ENCODE measurements at regions not wholly inside any gene's neighbourhood (a gene's known extent, or its start where the extent isn't known, plus 50 kb on each side); places are given as distances from the start of the nearest gene placed in this dataset.

GRCh38 chr1:87398641-87399040 lies 70.0 kb downstream of the LMO4 start:
- intact Hi-C loops (cut with DNase I), result no loop called here
- H3K4me3 ChIP-seq (ENCODE audit: low read length in 3 of 3), result no peak overlapping the region
- no peak for FAIRE-seq
- DNase-seq, result no peak
- no peaks in the 10 kb centered on the region for H3K9me3 ChIP-seq (ENCODE audit: control insufficient read depth in 2 of 3, insufficient read depth in 1 of 3, low read length in 3 of 3)
- no peak for TF ChIP-seq CTCF (IDR thresholded peaks at IDR 0.05; ENCODE audit: borderline replicate concordance, extremely low read depth, insufficient read depth)
- no peak overlapping the region for H3K27ac ChIP-seq (ENCODE audit: low read depth in 2 of 2, low read length in 2 of 2)
- no peak overlapping the region for H3K9ac ChIP-seq (ENCODE audit: low read length in 3 of 3)
- H3K36me3 ChIP-seq (ENCODE audit: control insufficient read depth in 2 of 3, insufficient read depth in 3 of 3, low read length in 3 of 3), result no peaks in the 10 kb centered on the region
- peaks cover 0 to 2% (median 0%) of the 10 kb centered on the region in 3 donors for H3K4me1 ChIP-seq (ENCODE audit: control insufficient read depth in 2 of 3, insufficient read depth in 2 of 3, low read depth in 1 of 3, low read length in 3 of 3)
- H3K27me3 ChIP-seq (ENCODE audit: control insufficient read depth, insufficient read depth, low read length), result no peaks in the 10 kb centered on the region

- FAIRE-seq, result no peak
- H3K4me3 ChIP-seq (ENCODE audit: low read length in 3 of 3), result no peak overlapping the region
- no peaks in the 10 kb centered on the region for H3K36me3 ChIP-seq (ENCODE audit: control insufficient read depth in 2 of 3, insufficient read depth in 3 of 3, low read length in 3 of 3)
- H3K4me1 ChIP-seq (ENCODE audit: control insufficient read depth in 2 of 3, insufficient read depth in 2 of 3, low read depth in 1 of 3, low read length in 3 of 3), result peaks cover 0 to 2% (median 0%) of the 10 kb centered on the region in 3 donors
- no peak overlapping the region for H3K27ac ChIP-seq (ENCODE audit: low read depth in 2 of 2, low read length in 2 of 2)
- TF ChIP-seq CTCF (IDR thresholded peaks at IDR 0.05; ENCODE audit: borderline replicate concordance, extremely low read depth, insufficient read depth), result no peak
- no peaks in the 10 kb centered on the region for H3K27me3 ChIP-seq (ENCODE audit: control insufficient read depth, insufficient read depth, low read length)
- no peaks in the 10 kb centered on the region for H3K9me3 ChIP-seq (ENCODE audit: control insufficient read depth in 2 of 3, insufficient read depth in 1 of 3, low read length in 3 of 3)
- no peak overlapping the region for H3K9ac ChIP-seq (ENCODE audit: low read length in 3 of 3)
- intact Hi-C loops (cut with DNase I), result no loop called here
- DNase-seq, result no peak
Measured at GRCh38 chr1:87399264-87399663, 70.6 kb downstream of the LMO4 start.

- Histone ChIP-seq H3K27ac (ENCODE audit: low read depth in 2 of 2, low read length in 2 of 2) (no peak overlapping the region), H3K27me3 (ENCODE audit: control insufficient read depth, insufficient read depth, low read length) (no peaks in the 10 kb centered on the region), H3K4me1 (ENCODE audit: control insufficient read depth in 2 of 3, insufficient read depth in 2 of 3, low read depth in 1 of 3, low read length in 3 of 3) (peaks cover 0 to 2% (median 0%) of the 10 kb centered on the region in 3 donors), H3K36me3 (ENCODE audit: control insufficient read depth in 2 of 3, insufficient read depth in 3 of 3, low read length in 3 of 3) (no peaks in the 10 kb centered on the region), H3K9me3 (ENCODE audit: control insufficient read depth in 2 of 3, insufficient read depth in 1 of 3, low read length in 3 of 3) (no peaks in the 10 kb centered on the region), H3K9ac (ENCODE audit: low read length in 3 of 3) (no peak overlapping the region), H3K4me3 (ENCODE audit: low read length in 3 of 3) (no peak overlapping the region)
- FAIRE-seq (no peak), DNase-seq (no peak)
- intact Hi-C loops (cut with DNase I), result no loop called here
- no peak for TF ChIP-seq CTCF (IDR thresholded peaks at IDR 0.05; ENCODE audit: borderline replicate concordance, extremely low read depth, insufficient read depth)
Measured at GRCh38 chr1:87399701-87400100, 71.0 kb downstream of the LMO4 start.

DNA sequence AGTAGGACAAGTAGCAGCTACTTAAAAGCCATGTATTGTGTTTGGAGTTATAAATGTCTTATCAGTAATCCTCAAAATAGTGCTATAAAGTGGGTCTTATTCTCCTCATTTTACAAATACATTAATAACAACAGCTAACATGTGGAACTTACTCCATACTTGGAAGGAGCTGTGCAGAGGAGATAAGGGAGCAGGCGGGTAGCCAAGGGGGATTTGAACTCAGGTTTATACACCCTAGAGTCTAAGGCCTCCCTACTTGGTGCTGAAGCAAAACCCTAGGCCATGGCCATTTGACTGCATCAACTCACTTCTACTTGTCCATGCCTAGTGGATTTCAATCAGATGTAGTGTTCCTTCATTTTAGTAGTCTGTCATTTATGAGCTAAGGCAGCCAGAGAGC lies 72.1 kb downstream of the LMO4 start:
- DNase-seq (no peak), FAIRE-seq (no peak)
- TF ChIP-seq CTCF (IDR thresholded peaks at IDR 0.05; ENCODE audit: borderline replicate concordance, extremely low read depth, insufficient read depth), result no peak
- intact Hi-C loops (cut with DNase I), result no loop called here
- H3K36me3 ChIP-seq (ENCODE audit: control insufficient read depth in 2 of 3, insufficient read depth in 3 of 3, low read length in 3 of 3), result no peaks in the 10 kb centered on the region
- H3K4me1 ChIP-seq (ENCODE audit: control insufficient read depth in 2 of 3, insufficient read depth in 2 of 3, low read depth in 1 of 3, low read length in 3 of 3), result peaks cover 0 to 2% (median 0%) of the 10 kb centered on the region in 3 donors
- H3K9ac ChIP-seq (ENCODE audit: low read length in 3 of 3), result no peak overlapping the region
- H3K27ac ChIP-seq (ENCODE audit: low read depth in 2 of 2, low read length in 2 of 2), result no peak overlapping the region
- no peaks in the 10 kb centered on the region for H3K9me3 ChIP-seq (ENCODE audit: control insufficient read depth in 2 of 3, insufficient read depth in 1 of 3, low read length in 3 of 3)
- no peaks in the 10 kb centered on the region for H3K27me3 ChIP-seq (ENCODE audit: control insufficient read depth, insufficient read depth, low read length)
- H3K4me3 ChIP-seq (ENCODE audit: low read length in 3 of 3), result no peak overlapping the region
